NCI-H526 treated with DMSO at 0.1 percent for 48 hours (cell line): ENCODE measurements at regions not wholly inside any gene's neighbourhood (a gene's known extent, or its start where the extent isn't known, plus 50 kb on each side); places are given as distances from the start of the nearest gene placed in this dataset.
"Not testable (repeated sequence)": the region's sequence is repeated elsewhere in the genome, so short reads cannot be mapped to it uniquely, and the experiment has no call there.

Experiments
- DNase-seq: peaks from one replicate; lab custom pipeline; 2025; lab: John Stamatoyannopoulos, UW

GRCh38 chr10:21463436-21463835 is 62.0 kb downstream of the SKIDA1 start:
- no peak for DNase-seq

DNA sequence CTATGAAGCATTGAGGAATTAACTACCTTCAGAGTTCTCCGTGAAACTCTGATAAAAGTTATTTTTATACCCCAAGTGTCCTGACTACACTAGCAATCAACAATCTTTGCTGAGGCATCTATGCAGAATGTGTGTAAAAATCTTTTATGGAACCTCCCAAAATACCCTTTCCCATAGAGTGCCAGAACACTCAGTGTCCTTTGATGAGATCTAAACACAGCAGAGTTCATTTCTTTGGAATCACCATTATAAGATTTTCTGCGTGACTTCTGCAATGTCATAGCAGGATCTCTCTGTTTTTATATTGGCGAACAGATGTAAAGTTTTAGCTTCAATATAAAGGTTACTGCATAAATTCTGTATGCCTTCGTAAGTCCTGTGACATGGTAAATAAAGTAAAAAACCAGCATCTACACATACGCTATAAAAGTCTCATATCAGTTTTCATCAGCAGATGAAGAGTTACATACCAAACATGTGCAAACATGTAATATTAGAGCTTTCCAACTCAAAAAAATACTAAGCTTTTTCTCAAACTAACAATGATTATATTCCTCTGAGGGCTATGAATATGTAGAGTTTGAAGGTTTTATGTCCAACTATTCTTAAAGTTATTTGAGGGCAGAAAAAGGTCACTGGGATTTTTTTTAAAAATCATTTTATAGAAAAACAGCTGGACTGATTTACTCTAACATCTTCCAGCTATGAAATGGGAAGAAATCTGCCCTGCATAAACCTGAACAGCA is 67.2 kb downstream of the SKIDA1 start:
- no peak for DNase-seq

- DNase-seq = no peak
Measured at GRCh38 chr10:21456160-21456559, 69.3 kb downstream of the SKIDA1 start.

DNA sequence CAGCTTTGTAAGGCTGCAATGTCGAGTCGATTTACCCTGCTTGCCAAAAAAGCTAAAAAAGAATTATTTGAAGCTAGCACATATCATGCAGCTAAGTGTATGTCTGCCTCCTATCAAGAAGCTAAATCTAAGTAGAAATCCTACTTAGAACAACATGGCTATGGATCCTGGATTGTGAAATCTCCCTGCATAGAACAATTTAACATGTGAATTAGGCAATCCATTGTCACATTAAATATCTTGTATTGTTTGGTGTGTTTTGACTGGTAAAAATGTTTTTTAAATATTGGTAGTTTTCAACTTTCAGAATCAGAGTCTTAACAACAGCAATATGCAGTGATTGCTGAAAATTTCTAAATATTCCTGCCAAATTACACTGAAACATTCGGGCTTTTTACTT is 73.3 kb downstream of the SKIDA1 start:
- no peak for DNase-seq

- no peak for DNase-seq
Measured at GRCh38 chr10:21449288-21449966, 76.1 kb downstream of the SKIDA1 start.

DNA sequence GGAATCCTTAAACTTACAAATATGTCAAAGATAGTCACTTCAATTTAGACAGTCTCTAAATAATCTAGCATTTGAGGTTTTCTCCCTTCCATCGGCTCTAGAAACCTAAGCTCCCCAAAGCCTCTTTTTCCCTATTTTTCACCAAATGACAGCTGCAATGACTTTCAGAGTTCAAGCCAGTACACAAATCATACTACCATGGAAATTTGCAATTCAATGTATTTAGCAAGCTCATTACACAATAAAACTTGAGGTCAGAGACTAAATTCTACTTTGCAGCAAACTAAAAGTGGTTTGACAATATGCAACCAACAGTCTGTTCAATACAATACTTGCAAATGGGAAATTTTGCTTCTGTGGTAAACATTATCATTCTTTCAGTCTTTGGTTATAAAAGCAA is 80.3 kb downstream of the SKIDA1 start:
- no peak for DNase-seq

DNA sequence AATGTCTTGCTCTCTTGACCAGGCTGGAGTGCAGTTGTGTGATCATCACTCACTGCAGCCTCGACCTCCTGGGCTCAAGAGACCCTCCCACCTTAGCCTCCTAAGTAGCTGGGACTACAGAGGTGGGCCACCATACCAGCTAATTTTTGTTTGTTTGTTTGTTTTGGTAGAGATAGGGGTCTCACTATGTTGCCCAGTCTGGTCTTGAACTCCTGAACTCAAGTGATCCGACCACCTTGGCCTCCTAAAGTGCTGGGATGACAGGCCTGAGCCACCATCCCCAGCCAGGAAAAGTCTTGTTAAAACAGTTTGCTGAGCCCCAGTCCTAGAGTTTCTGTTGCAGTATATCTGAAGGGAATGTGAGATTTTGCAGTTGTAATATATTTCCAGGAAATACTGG is 83.9 kb downstream of the SKIDA1 start:
- DNase-seq = no peak

- DNase-seq = not testable (repeated sequence)
Measured at GRCh38 chr10:21438914-21439313, 86.6 kb downstream of the SKIDA1 start.

DNA sequence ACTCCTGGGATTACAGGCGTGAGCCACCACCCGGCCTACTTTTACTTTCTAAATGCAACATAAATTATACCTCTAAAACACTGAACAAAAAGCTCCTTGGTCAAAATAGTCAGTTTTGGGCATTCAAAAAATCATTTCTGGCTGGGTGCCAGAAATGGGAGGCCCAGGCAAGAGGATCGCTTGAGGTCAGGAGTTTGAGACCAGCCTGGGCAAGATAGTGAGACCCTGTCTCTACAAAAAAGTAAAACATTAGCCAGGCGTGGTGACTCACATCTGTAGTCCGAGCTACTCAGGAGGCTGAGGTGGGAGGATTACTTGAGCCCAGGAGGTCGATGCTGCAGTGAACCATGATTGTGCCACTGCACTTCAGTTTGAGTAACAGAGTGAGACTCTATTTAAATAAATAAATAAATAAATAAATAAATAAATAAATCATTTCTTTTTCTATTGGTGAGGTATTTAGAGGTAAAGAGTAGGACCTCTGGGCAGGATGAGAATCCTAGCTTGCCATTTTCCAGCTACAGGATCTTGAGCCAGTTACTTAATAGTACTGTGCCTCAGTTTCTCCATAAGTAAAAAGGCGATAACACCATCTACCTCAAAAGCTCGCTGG is 87.6 kb downstream of the SKIDA1 start:
- DNase-seq = no peak

DNA sequence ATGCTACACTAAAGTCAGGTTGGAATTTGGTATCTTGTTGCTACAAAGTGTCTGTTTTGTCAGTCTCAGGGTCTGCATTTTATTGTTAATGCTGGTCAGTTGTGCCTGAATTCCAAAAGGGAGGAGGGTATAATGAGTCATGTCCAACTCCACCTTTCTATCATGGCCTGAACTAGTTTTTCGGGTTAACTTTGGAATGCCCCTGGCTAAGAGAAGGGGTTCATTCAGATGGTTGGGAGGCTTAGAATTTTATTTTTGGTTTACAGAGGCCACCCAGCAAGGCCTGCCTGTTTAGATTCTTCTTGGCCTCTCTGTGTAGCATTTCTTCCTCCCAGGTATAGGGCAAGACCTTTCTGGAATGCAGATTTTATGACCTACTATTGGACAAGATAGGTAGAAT is 93.2 kb downstream of the SKIDA1 start:
- DNase-seq = no peak

GRCh38 chr10:21431799-21432198 is 93.7 kb downstream of the SKIDA1 start:
- DNase-seq = no peak

DNA sequence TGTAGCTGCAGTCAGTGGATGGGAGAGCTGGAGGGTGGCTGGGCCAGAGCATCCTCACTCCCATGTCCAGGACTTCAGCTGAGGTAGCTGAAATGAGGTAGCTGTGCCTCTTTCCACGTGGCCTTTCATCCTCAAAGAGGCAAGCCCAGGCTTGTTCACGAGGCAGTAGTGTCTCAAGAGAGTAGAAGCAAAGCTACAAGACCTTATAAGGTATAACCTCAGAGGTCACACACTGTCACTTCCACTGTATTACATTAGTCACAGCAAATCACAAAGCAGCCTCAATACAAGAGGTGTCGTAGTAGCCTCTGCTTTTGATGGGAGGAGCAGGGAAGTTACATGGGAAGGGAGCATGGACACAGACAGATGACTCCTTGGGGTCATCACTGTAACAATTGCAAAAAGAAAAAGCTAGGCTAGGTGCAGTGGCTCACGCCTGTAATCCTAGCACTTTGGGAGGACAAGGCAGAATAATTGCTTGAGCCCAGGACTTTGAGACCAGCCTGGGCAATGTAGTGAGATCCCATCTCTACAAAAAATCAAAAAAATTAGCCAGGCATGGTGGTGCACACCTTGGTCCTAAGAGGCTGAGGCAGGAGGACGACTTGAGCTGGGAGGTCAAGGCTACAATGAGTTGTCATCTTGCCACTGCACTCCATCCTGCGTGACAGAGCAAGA is 97.5 kb downstream of the SKIDA1 start:
- DNase-seq = no peak

DNA sequence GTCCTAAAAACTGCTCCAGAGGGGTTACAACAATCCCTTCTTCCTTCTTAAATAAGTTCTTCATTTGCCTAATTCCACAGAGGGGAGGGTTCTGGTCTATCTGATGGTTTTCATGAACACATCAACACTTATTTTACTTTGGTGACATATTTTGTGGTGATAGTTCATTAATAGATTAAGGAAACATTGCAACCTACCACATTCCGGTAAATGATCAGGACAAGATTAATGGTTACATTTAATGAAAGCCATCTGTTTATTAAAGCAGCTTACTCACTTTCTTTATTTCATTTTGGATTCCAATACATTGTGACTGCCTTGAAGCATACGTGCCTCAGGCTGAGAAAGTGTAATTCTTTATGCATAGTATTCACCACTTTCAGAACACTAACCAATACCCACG is 101.0 kb downstream of the SKIDA1 start:
- DNase-seq = no peak

DNA sequence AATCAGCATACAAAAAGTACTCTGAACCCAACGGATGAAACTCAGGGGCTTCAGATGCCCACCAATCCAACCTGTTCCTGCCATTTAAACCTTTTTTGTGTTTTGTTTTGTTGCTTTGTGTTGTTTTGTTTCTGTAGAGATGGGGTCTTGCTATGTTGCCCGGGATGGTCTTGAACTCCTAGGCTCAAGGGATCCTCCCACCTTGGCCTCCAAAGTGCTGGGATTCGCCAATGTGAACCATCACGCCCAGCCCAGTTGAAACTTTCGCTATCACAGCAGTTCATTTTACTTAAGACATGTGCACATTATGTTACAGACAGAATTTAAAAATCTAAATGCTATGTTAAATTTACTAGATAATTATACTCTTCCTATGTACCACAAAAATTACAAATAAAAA is 101.6 kb downstream of the SKIDA1 start:
- DNase-seq = no peak

- DNase-seq = no peak
Measured at GRCh38 chr10:21423338-21423737, 102.1 kb downstream of the SKIDA1 start.

GRCh38 chr10:21421794-21422193 is 103.7 kb downstream of the SKIDA1 start:
- DNase-seq = no peak

GRCh38 chr10:21421016-21421415 is 104.5 kb downstream of the SKIDA1 start:
- DNase-seq = no peak

GRCh38 chr10:21418981-21419576 is 106.4 kb downstream of the SKIDA1 start:
- DNase-seq = not testable (repeated sequence)

- no peak for DNase-seq
Measured at GRCh38 chr10:21417172-21417712, 108.2 kb downstream of the SKIDA1 start.

DNA sequence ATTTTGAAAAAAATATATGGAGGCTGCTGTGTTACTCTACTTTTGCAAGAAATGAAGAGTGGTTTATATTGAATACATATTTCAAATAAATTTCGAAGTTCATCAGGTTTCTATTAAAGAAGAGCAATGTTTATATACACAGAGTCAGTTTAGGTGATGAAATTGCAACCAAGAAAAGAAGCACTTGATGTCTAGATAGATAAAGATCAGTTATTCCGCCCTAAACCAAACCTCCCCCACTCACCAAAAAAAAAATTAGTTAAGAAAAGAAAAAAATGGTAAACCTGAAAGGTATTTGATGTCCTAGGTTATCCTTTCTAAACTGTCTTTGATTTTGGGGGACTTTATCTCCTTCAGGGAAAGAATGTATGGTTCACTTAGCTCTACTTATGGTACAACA is 111.8 kb downstream of the SKIDA1 start:
- DNase-seq = no peak

GRCh38 chr10:21413268-21413667 is 112.2 kb downstream of the SKIDA1 start:
- no peak for DNase-seq

DNA sequence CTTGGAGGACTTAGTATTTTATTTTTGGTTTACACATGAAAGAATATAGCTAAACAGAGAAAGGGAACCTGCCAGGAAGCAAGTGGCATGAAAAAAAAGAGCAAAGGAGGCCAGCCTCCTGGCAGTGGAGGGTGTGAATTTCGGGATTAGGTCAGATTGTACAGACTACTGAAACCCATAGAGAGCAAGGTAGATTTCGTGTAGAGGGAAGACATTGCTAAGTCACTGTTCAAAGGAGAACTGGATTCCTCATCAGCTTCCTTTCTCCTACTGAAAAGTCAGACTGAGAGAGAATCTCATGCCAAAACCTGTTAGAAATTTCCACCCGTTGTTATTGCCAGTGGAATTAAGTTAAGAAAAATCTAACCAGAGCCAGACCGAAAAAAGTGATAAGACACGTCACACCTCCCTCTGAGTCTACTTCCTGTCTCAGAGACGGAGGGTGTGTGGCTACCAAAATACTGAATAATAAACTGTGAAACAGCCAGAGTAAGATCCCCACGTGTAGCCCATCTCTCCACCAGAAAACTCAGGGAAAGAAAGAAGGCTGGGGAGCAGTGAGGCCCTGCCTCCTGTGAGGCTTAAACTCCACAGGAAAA is 118.8 kb downstream of the SKIDA1 start:
- no peak for DNase-seq
